HepG2 (cell line): ENCODE measurements at regions not wholly inside any gene's neighbourhood (a gene's known extent, or its start where the extent isn't known, plus 50 kb on each side); places are given as distances from the start of the nearest gene placed in this dataset.

ENCODE experiments used
- ATAC-seq: fragments of 200-7000 bp; cut with Tn5 transposase; 3 replicates; pipeline ENCODE4 v1.9.1; 2020; ENCODE audit warnings: mild to moderate bottlenecking, moderate library complexity
- BruUV-seq: library from RNA; stranded (reverse); fragments of 400-500 nt; replicated peaks from 2 replicates; lab custom pipeline; 2021; lab: Mats Ljungman, UMichigan
- CTCF ChIA-PET: fragments of 300-600 bp; formaldehyde crosslinking; extraction: SDS; loops from one replicate; lab custom pipeline; 2021; ENCODE audit warnings: low total read pairs, inconsistent platforms, low intra/inter-chr PET ratio; lab: Yijun Ruan, JAX
- POLR2A ChIA-PET: fragments of 350-600 bp; sonication (Branson Sonifier 250); formaldehyde crosslinking; loops from one replicate; lab custom pipeline; 2020; ENCODE audit warnings: antibody characterized with exemption, inconsistent platforms; lab: Yijun Ruan, JAX
- DNase-seq: peaks from one replicate; pipeline ENCODE4 v3.0.0-alpha.2; 2015; ENCODE audit warnings: low spot score
- FAIRE-seq: peaks from 3 replicates; lab custom pipeline; 2011; peaks lifted over from hg19 to GRCh38; lab: Jason Lieb, UNC
- H2AFZ ChIP-seq: one replicate; pipeline ENCODE4 v1.6.1; 2011; ENCODE audit warnings: low read length, inconsistent platforms
- H3K27ac ChIP-seq: fragments of 300-600 bp; 3 replicates; pipeline ENCODE4 v1.8.0; 2011; ENCODE audit warnings: mixed run types, mild to moderate bottlenecking, mixed read lengths, low read length, inconsistent platforms; ENCODE audit not compliant: insufficient read depth; ENCODE audit errors: extremely low read length
- H3K27me3 ChIP-seq, 2 experiments: fragments of 200-600 bp in 1 of 2; 2 replicates in 1 of 2; 3 replicates in 1 of 2; pipeline versions ENCODE4 v1.6.0 to v1.8.0; 2011; ENCODE audit warnings: low read length in 2 of 2, mild to moderate bottlenecking in 2 of 2, moderate library complexity in 2 of 2, inconsistent platforms in 1 of 2; ENCODE audit not compliant: insufficient read depth in 2 of 2, control insufficient read depth in 1 of 2
- H3K36me3 ChIP-seq, 2 experiments: fragments of 200-600 bp in 1 of 2; replicated peaks in 1 of 2; 2 replicates in 1 of 2; 3 replicates in 1 of 2; pipeline versions ENCODE4 v1.5.1 to v1.8.0; 2011; ENCODE audit warnings: low read length in 2 of 2, inconsistent platforms in 1 of 2; ENCODE audit not compliant: insufficient read depth in 2 of 2, control insufficient read depth in 1 of 2
- H3K4me1 ChIP-seq: 2 replicates; pipeline ENCODE4 v1.5.1; 2012; ENCODE audit warnings: low read length, inconsistent platforms; ENCODE audit not compliant: insufficient read depth
- H3K4me2 ChIP-seq: 2 replicates; pipeline ENCODE4 v1.6.0; 2011; ENCODE audit warnings: low read depth, low read length, inconsistent platforms
- H3K4me3 ChIP-seq, 3 experiments: fragments of 200-600 bp in 1 of 3; sonication (generic), shearing (Covaris generic) in 1 of 3; replicated peaks in 1 of 3; 2 replicates each; pipeline ENCODE4 v1.5.1; 2011 to 2016; ENCODE audit warnings: low read length in 3 of 3, inconsistent platforms in 2 of 3, low read depth in 2 of 3, mild to moderate bottlenecking in 2 of 3, control low read depth in 1 of 3, mixed read lengths in 1 of 3; ENCODE audit not compliant: insufficient read depth in 1 of 3
- H3K79me2 ChIP-seq: one replicate; pipeline ENCODE4 v1.6.1; 2011; ENCODE audit warnings: low read length, inconsistent platforms; ENCODE audit not compliant: insufficient read depth
- H3K9ac ChIP-seq: 2 replicates; pipeline ENCODE4 v1.6.0; 2011; ENCODE audit warnings: mild to moderate bottlenecking, low read depth, low read length, inconsistent platforms; ENCODE audit not compliant: insufficient read depth
- H3K9me3 ChIP-seq: 2 replicates; pipeline ENCODE4 v1.5.1; 2012; ENCODE audit warnings: mild to moderate bottlenecking, low read length
- H4K20me1 ChIP-seq: 2 replicates; pipeline ENCODE4 v1.6.0; 2011; ENCODE audit warnings: inconsistent platforms, mild to moderate bottlenecking, low read length, moderate library complexity; ENCODE audit not compliant: insufficient read depth
- FOXK2 ChIP-seq: fragments of 450-650 bp; IDR thresholded peaks from 2 replicates; pipeline ENCODE4 v1.6.1; 2016
- HOXD1 ChIP-seq: sonication (generic); formaldehyde crosslinking; IDR thresholded peaks from 2 replicates; pipeline ENCODE4 v1.5.0; 2020; ENCODE audit warnings: missing genetic modification reagents
- MED13 ChIP-seq: sonication (generic); formaldehyde crosslinking; IDR thresholded peaks from 2 replicates; pipeline ENCODE4 v1.5.0; 2020; ENCODE audit warnings: missing genetic modification reagents
- PLRG1 ChIP-seq: fragments of 450-650 bp; conservative IDR thresholded peaks from 2 replicates; pipeline ENCODE4 v1.6.1; 2016
- ZNF12 ChIP-seq: sonication (generic); formaldehyde crosslinking; IDR thresholded peaks from 2 replicates; pipeline ENCODE4 v1.5.0; 2020; ENCODE audit warnings: missing genetic modification reagents
- ZNF619 ChIP-seq: sonication (generic); formaldehyde crosslinking; IDR thresholded peaks from 2 replicates; pipeline ENCODE4 v1.4.0; 2020; ENCODE audit warnings: mild to moderate bottlenecking, missing genetic modification reagents
- ZNF710 ChIP-seq: sonication (generic); formaldehyde crosslinking; IDR thresholded peaks from 2 replicates; pipeline ENCODE4 v1.5.0; 2020; ENCODE audit warnings: mild to moderate bottlenecking, missing genetic modification reagents, borderline replicate concordance
- WGBS: methylation state at CpG from one replicate; pipeline ENCODE4 v1.1.6; 2017; ENCODE audit warnings: low lambda C conversion rate; 5-methylcytosine and 5-hydroxymethylcytosine counted together
- in situ Hi-C: cut with HindIII; loops from 2 replicates; pipeline ENCODE4 v1.10.0; 2017; ENCODE audit warnings: low pct_unique_long_range_greater_than_20kb; ENCODE audit not compliant: extremely low pct_ligation_motif_present
- intact Hi-C: fragments of 100-400 bp; cut with micrococcal nuclease; formaldehyde crosslinking; loops from one replicate; pipeline ENCODE4 v1.10.0; 2022; ENCODE audit not compliant: unreplicated experiment
- TF ChIP-seq, protein P1 (sequence below): IDR thresholded peaks from 2 replicates; pipeline ENCODE4 v1.6.1; 2016; ENCODE audit warnings: low read depth, borderline replicate concordance

- no peak for TF ChIP-seq ZNF619 (CRISPR knock-in tag)
- H4K20me1 ChIP-seq, result no peaks in the 10 kb centered on the region
- BruUV-seq, result no TSS peak
- intact Hi-C loops, result no loop called here
- no peak overlapping the region for H3K4me2 ChIP-seq
- FAIRE-seq (no peak), ATAC-seq (no peak), DNase-seq (no peak)
- peaks cover 0 to 27% of the 10 kb centered on the region in 2 experiments; a peak in 1 of 5 replicates for H3K27me3 ChIP-seq
- no peaks in the 10 kb centered on the region for H3K36me3 ChIP-seq
- no peak overlapping the region for H3K4me3 ChIP-seq
- no peak overlapping the region for H2AFZ ChIP-seq
- in situ Hi-C loops, result no loop called here
- no peaks in the 10 kb centered on the region for H3K79me2 ChIP-seq
- POLR2A ChIA-PET, result no interaction called here
- no peaks in the 10 kb centered on the region for H3K9me3 ChIP-seq
- CTCF ChIA-PET, result no interaction called here
- H3K9ac ChIP-seq, result no peak overlapping the region
- no peaks in the 10 kb centered on the region for H3K4me1 ChIP-seq
- 45% methylated on average over 11 of the region's 11 CpGs for WGBS
- no peak overlapping the region for H3K27ac ChIP-seq
These were observed 212.0 kb upstream of the ID2 start for GRCh38 chr2:8469709-8470493.

DNA sequence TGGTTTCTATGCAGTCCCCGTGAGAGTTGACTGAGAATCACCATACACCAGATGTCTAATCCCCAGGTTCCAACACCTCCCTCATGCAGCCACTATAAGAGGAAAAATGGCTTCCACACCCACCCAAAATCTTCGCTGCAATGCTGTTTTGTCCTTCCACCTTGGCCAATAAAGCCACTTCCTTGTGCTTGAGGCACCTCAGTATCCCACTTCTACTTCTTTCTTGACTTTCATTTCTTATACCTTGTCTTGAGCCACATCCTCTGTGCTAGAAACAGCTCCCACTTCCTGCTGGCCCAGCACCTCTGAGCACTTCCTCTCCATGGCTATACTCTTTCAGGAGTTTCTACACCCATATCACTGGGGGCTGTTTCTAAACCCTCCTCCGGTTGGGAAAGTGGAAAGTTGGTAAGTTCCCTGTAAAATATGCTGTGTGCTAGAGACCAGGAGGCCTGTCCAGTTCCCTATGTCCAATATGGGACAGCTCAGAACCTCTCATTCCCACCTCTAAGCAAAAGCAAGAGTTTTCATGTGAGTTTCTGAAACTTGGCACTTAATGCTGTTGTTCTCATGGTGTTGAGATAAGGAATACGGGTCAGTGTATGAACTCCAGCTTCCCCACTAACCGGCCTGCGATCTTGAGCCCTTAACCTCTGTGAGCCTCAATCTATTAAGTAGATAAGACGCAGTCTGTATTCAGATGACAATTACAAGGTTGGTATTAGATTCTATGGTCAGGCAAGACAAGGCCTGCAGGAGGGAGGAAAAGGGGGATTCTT is 209.1 kb upstream of the ID2 start:
- intact Hi-C loops, result no loop called here
- H3K4me1 ChIP-seq, result peaks cover 26% of the 10 kb centered on the region
- DNase-seq (no peak), FAIRE-seq (no peak), ATAC-seq (no peak)
- no peak overlapping the region for H2AFZ ChIP-seq
- H4K20me1 ChIP-seq, result no peaks in the 10 kb centered on the region
- no peak for TF ChIP-seq ZNF12
- TF ChIP-seq HOXD1 (CRISPR knock-in tag), result no peak
- TF ChIP-seq, protein P1, sequence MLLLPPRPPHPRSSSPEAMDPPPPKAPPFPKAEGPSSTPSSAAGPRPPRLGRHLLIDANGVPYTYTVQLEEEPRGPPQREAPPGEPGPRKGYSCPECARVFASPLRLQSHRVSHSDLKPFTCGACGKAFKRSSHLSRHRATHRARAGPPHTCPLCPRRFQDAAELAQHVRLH, result no peak
- TF ChIP-seq MED13 (CRISPR knock-in tag), result no peak
- TF ChIP-seq ZNF710 (CRISPR knock-in tag), result no peak
- no peak for TF ChIP-seq FOXK2
- no peak for TF ChIP-seq PLRG1
- POLR2A ChIA-PET, result no interaction called here
- in situ Hi-C loops, result no loop called here
- 53% methylated on average over 7 of the region's 7 CpGs for WGBS
- no peak overlapping the region for H3K4me3 ChIP-seq
- H3K9me3 ChIP-seq, result no peaks in the 10 kb centered on the region
- CTCF ChIA-PET, result no interaction called here
- no peaks in the 10 kb centered on the region for H3K79me2 ChIP-seq
- H3K9ac ChIP-seq, result no peak overlapping the region
- H3K27ac ChIP-seq, result no peak overlapping the region
- peaks cover 0 to 30% of the 10 kb centered on the region in 2 experiments; a peak in 1 of 5 replicates for H3K27me3 ChIP-seq
- no TSS peak for BruUV-seq
- H3K36me3 ChIP-seq, result no peaks in the 10 kb centered on the region
- no peak overlapping the region for H3K4me2 ChIP-seq
